ENCODE measurements at regions not wholly inside any gene's neighbourhood (a gene's known extent, or its start where the extent isn't known, plus 50 kb on each side); places are given as distances from the start of the nearest gene placed in this dataset.

GRCh38 chr2:207227749-207228145, 62.0 kb upstream of the KLF7 start:
- no peak for TF ChIP-seq CTCF (IDR thresholded peaks at IDR 0.05; ENCODE audit: insufficient read depth, low read length, poor library complexity, severe bottlenecking)
- no peak for TF ChIP-seq EZH2phosphoT487 (conservative IDR thresholded peaks at IDR 0.05; ENCODE audit: low read length)

All from SU-DHL-6 (cell line).